Stimulated activated CD4-positive, alpha-beta T cell treated with anti-CD3 and anti-CD28 coated beads, TNF-alpha, amount 100 ng/mL, for 48 hours (primary cell): ENCODE measurements at regions not wholly inside any gene's neighbourhood (a gene's known extent, or its start where the extent isn't known, plus 50 kb on each side); places are given as distances from the start of the nearest gene placed in this dataset.
"Not testable (repeated sequence)": the region's sequence is repeated elsewhere in the genome, so short reads cannot be mapped to it uniquely, and the experiment has no call there.

ENCODE experiments used
- DNase-seq, 3 donors: peaks; one replicate each; pipeline ENCODE4 v3.0.0-alpha.2; 2020; ENCODE audit warnings: low read depth in 3 of 3

DNA sequence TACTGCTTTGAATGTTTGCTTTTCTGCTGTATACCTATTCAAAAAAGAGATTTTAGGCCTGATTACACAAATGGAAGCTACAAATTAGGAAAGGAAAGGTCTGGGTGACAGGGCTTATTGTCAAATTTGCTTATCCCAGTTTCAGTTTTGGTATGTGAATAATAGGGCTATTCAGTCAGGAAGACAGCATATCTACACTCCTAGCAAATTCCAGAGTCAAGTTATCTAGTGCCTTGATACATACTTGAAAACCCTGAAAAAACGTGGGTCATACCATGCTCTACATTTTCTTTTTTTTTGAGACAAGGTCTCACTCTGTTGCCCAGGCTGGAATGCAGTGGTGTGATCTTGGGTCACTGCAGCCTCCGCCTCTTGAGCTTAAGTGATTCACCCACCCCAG lies 59.2 kb upstream of the CCDC180 start:
- not testable (repeated sequence) for DNase-seq

DNA sequence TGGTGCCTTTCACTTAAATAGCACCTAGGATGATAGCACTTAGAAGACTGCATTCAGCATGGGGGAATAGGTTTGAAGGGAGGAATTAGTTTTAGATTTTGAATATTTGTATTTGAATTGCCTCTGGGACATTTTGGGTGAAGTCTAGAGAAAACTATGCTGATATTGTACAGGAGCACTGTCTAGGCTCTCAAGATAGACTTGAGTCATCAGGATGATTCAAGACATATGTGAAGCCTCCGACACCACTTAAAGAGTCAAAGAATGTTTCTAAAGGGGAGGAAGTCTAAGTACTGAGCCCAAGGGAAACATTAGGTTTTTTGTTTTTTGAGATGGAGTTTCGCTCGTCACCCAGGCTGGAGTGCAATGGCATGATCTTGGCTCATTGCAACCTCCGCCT lies 63.9 kb upstream of the CCDC180 start:
- DNase-seq, result no peak

DNA sequence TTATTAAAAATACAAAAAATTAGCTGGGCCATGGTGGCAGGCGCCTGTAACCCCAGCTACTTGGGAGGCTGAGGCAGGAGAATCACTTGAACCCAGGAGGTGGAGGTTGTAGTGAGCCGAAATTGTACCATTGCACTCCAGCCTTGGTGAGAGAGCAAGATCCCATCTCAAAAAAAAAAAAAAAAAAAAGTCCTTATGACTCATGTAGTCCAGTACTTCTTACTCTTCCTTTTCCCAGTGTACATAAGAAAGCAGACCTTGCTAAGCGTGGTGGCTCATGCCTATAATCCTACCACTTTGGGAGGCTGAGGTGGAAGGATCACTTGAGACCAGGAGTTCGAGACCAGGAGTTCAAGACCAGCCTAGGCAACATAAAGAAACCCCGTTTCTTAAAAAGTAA lies 66.0 kb upstream of the CCDC180 start:
- not testable (repeated sequence) for DNase-seq

DNA sequence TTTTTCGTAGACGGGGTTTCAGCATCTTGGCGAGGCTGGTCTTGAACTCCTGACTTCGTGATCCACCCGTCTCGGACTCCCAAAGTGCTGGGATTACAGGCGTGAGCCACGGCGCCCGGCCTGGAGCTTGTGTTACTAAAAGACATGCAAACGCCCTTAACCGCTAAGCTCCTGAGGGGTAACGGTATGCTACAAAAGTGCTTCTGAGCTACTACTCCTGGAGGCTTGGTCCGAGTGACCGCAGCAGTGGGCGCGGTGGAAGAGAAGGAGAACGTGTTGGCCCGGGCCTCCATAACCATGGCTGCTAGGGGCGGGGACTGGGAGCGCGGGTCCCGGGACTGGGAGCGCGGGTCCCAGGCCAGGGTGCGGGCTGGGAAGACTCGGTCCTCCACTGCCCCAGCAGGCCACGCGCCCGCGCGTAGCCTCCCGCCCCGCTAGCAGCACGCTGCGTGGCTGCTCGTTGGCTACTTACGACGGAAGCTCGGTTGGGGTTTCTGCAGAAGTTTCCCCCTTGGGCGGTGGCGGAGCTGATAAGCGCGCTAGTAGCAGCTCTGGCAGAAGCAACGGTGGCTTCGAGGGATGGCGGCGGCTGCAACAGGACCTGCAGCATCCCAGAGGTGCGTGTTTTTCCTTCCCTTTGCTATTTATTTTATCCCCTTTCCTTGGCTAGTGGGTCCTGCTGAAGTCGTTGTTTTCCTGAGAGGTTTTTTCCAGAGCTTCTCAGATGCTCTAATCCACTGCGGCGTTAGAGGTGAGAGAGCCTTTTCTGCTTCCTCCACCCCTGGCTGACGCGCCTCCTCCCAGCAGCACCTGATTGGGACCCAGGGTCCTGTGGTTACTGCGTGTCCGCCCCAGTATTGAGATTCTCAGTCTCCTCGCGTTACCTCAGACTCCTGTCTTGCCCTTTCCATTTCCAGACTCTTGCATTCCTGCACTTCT lies 69.2 kb upstream of the CCDC180 start:
- peak; percentile 52 to 65 (median 61) for DNase-seq

DNA sequence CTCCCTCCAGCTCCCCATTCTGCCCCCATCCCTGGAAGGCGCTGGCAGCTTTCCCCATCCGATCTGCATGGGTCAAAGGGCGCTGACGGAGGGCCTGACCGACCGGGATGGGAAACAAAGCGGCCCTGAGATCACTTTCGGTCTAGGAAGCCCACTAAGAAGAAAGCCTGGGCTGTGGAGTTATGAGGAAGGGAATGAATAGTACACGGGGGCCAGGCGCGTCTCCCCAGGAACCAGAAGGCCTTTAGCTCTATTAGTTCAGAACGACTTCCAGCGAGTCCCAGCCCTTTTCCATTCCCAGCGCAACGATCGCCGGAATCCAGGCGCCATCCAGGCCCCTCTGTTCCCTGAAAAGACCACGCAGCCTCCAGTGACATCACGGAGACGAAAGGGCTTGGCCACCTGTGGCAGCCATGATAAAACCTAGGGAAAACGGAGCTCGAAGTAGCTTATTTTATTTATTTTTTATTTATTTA lies 70.1 kb upstream of the CCDC180 start:
- no peak for DNase-seq

DNA sequence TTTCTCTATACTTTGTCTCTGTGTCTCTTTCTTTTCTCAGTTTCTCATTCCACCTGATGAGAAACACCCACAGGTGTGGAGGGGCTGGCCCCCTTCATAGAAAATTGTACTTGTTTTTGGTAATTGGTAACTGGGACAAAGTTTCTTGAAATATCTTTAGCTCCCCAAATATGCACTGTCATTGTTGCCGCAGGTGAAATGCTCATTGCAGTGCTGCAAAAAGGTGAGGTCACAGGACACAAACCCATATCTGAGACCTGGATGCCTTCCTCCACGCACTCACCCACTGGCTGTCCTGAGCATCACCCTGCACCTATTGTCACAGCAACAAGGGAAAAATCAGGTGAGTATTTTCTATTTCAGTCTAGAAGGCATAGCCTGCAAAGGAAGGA lies 74.5 kb upstream of the CCDC180 start:
- not testable (repeated sequence) for DNase-seq

DNA sequence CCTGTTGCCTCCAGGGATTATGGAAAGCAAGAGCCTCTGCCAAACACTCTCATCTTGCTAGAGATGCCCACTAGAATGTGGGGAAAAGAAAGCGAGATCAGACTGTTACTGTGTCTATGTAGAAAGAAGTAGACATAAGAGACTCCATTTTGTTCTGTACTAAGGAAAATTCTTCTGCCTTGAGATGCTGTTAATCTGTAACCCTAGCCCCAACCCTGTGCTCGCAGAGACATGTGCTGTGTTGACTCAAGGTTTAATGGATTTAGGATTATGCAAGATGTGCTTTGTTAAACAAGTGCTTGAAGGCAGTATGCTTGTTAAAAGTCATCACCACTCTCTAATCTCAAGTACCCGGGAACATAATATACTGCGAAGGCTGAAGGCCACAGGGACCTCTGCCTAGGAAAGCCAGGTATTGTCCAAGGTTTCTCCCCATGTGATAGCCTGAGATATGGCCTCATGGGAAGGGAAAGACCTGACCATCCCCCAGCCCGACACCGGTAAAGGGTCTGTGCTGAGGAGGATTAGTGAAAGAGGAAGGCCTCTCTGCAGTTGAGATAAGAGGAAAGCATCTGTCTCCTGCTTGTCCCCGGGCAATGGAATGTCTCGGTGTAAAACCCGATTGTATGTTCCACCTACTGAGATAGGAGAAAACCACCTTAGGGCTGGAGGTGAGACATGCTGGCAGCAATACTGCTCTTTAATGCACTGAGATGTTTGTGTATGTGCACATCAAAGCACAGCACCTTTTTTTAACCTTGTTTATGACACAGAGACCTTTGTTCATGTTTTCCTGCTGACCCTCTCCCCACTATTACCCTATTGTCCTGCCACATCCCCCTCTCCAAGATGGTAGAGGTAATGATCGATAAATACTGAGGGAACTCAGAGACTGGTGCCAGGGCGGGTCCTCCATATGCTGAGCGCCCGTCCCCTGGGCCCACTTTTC lies 75.1 kb upstream of the CCDC180 start:
- DNase-seq, result not testable (repeated sequence)

DNA sequence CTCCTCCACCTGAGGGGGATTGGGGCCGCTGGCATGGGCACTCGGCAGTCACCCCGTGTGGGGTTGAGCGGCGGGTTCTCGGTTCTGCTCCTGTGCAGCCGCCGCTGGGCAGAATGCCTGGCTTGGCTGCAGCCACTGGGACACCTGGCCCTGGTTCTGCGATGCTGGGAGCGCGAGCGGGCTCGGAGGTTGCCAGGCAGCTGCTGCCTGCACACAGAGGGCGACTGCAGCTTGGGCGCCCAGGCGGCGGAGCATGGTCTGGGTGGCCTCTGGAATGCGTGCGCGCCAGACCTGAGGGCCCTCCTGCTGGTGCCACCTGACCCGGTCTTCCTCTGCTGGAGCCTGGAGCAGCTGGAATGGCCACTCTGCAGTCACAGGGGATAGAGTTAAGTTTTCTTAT lies 85.1 kb upstream of the CCDC180 start:
- not testable (repeated sequence) for DNase-seq

DNA sequence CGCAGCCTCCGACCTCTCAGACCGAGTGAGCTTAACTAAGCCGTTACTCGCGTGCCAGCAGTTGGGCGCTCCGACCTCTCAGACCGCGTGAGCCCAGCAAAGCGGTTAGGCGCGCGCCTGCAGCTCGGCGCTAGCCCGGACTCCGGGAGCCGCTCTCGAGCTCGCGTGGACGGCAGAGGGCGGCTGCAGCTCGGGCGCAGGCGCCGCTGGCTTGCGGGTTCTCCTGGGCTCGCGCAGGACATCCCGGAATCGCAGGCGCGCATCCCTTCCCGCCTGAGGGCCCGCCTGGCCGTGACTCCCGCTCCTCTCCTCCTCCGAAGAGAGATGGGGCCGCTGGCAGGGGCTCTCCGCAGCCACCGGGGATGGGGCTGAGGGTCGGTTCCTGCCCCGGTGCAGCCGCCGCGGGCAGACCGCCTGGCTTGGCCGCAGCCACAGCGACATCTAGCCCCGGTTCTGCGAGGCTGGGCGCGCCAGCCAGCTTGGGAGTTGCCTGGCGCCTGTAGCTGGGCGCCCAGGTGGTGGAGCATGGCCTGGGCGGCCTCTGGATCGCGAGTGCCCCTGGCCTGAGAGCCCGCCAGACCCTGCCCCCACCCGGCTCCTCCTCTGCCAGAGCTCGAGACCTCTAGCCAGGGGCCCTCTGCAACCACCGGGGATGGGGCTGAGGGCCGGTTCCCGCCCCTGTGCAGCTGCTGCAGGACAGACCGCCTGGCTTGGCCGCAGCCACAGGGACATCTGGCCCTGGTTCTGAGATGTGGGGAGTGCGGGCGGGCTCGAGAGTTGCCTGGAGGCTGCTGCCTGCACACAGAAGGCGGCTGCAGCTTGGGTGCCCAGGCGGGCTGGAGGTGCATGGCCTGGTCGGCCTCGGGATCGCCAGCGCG lies 85.7 kb upstream of the CCDC180 start:
- peak in 2 of 3 donors; percentile 27 to 38 for DNase-seq

DNA sequence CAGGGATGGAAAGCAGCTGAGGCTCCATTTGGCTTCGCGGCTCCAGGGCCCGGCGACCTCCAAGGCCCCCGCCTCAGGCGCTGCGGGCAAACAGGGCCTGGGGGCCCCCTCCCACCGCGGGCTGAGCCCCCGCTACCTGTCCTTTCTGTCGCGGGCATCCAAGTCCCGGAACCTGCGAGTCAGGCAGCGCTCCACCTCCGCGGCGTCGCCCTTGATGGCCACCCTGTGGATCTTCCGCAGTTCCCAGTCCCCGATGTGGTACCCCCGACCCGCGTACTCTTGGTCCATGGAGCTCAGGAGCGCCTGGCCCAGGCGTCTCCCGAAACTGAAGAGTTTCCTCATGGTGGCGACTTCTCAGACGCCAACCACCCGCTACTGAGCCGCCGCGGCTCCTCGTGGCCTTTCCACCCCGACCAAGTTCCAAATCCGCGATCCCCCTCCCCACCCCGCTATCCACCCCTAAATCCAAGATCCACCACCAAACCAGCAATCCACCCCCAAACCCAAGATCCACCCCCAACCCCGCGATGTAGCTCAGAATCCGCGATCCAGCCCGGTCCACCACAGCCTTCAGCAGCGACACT lies 86.5 kb upstream of the CCDC180 start:
- no peak for DNase-seq

DNA sequence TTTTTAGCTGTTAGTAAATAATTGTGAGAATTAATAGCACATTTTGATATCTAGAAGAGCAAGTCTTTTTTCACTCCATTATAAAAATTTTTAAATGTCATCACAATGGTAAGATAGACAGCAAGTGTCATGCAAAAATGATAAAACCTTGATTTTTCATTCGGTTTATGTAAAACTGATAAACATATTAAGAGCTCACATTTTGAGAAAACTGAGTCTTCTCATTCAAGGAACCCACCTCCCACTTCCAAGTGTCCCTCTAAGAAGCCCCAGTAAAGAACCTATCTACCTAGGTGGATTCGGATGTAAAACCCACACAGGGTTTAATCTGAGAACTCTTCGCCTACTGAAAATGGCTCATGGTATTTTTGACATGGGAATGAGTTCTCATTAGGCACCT lies 87.1 kb upstream of the CCDC180 start:
- not testable (repeated sequence) for DNase-seq

DNA sequence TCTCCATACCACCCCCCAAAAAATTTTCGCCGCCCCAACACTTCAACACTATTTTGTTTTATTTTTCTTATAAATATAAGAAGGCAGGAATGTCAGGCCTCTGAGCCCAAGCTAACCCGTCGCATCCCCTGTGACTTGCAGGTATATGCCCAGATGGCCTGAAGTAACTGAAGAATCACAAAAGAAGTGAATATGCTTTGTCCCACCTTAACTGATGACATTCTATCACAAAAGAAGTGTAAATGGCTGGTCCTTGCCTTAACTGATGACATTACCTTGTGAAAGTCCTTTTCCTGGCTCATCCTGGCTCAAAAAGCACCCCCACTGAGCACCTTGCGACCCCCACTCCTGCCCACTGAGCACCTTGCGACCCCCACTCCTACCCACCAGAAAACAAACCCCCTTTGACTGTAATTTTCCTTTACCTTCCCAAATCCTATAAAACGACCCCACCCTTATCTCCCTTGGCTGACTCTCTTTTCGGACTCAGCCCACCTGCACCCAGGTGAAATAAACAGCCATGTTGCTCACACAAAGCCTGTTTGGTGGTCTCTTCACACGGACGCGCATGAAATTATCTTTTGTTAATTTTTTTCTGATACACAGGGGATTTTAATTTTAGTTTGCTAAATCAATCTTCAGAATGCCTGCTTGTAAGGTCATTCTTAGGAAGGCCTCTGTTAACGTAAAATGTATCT lies 87.9 kb upstream of the CCDC180 start:
- DNase-seq, result not testable (repeated sequence)

DNA sequence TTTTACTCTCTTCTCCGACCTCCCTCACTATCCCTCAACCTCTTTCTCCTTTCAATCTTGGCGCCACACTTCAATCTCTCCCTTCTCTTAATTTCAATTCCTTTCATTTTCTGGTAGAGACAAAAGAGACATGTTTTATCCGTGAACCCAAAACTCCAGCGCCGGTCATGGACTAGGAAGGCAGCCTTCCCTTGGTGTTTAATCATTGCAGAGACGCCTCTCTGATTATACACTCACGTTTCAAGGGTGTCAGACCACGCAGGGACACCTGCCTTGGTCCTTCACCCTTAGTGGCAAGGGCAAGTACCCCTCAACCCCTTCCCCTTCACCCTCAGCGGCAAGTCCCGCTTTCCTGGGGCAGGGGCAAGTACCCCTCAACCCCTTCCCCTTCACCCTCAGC lies 92.3 kb upstream of the CCDC180 start:
- not testable (repeated sequence) for DNase-seq

DNA sequence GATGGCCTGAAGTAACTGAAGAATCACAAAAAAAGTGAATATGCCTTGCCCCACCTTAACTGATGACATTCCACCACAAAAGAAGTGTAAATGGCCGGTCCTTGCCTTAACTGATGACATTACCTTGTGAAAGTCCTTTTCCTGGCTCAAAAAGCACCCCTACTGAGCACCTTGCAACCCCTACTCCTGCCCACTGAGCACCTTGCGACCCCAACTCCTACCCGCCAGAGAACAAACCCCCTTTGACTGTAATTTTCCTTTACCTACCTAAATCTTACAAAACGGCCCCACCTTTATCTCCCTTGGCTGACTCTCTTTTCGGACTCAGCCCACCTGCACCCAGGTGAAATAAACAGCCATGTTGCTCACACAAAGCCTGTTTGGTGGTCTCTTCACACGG lies 92.9 kb upstream of the CCDC180 start:
- not testable (repeated sequence) for DNase-seq

DNA sequence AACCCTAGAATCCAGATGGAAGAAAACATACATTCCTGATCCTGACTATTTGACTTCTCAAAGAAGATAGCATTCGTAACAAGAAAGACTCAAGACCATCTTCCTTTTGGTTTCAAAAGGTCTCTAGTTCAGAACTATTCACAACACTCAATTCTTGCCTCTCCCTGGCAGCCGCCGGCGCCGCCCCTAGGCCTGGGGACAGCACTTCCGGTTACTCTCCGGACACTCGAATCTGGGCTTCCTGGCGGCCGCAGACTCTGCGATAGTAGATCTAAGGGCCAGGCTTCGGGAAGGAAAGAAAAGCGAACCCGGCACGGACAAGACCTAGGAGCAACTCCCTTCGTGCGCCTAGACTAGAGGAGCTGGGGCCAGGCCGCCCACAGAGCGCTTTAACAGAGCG lies 107.8 kb upstream of the CCDC180 start:
- not testable (repeated sequence) for DNase-seq

DNA sequence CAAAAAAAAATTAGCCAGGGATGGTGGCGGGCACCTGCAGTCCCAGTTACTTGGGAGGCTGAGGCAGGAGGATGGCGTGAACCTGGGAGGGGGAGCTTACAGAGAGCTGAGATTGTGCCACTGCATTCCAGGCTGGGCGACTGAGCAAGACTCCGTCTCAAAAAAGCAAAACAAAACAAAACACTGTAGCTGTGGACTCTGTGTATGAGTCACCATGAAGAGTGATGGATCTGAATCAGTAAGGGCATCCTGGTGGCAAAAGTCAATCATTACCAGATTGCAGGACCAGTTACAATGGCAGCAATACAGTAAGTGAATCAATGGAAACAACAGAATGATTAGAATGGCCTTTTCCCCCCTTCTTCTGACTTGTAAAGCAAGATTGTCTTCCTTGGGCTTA lies 113.7 kb upstream of the CCDC180 start:
- not testable (repeated sequence) for DNase-seq

DNA sequence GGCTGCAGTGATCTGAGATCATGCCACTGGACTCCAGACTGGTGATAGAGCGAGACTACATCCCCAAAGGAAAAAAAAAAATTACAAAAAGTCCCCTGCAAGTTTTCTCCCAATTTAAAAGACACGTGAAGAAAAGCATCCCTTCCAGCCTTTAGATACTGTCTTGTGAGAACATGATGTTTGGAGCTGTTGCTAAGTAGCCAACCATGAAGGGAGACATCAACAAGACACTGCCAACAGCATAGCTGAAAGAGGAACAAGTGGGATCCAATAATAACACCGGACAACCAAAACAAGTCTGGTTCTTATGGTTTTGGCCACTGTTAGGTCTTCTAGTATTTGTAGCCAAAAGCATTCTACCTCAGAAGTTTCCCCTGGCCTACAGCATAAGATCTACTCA lies 118.9 kb upstream of the CCDC180 start:
- DNase-seq, result no peak

DNA sequence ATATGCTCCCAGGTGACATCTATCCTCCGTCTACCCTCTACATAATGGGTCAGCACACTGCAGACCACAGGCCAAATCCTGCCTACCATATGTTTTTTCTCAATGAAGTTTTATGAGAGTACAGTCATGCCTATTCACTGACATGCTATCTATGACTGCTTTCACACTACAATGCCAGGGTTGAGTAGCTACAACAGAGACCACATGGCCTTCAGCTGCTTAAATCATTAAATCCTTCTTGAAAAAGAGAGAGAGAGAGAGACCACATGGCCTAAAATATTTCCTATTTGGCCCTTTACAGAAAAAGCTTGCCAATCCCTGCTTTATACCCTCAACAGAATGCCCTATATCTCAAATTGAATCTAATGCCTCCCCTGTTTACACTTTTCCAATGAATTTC lies 119.8 kb upstream of the CCDC180 start:
- DNase-seq, result not testable (repeated sequence)

DNA sequence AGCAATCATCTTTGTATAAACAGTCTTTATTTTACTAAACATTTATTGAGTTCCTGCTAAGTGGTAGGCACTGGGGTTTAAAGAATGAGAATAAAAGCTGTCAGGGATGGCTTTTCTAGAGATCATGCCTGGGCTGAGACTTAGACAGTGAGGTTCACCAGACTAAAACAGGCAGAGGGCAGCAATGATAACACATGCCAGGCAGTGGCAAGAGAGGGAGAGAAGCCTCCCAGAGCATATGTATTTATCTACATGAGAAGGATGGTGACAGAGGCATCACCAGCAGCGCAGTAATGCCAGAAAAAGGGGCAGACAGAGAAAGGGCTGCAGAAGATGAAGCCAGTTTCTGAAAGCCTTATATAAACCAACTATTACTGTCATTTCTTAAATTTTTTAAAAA lies 121.0 kb upstream of the CCDC180 start:
- no peak for DNase-seq

DNA sequence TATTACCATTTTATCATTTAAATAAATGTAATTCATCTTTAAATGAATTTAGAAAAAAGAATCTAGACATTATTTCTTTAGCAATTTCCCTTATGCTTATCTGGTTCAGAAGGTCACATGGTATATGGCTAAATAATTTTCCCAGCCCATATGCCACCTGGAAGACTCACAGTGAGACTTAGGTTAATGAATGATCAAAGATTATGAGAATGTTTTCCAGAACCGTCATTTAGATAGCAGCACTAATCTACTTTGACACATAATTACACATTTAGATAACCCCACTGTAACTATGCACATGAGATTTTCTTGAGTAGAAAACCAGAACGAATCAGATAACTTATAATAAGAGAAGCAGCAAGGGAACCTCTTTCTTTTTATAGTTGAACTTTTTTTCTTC lies 124.9 kb upstream of the CCDC180 start:
- not testable (repeated sequence) for DNase-seq
